Endodermal cell (in vitro differentiated cells): ENCODE measurements at regions not wholly inside any gene's neighbourhood (a gene's known extent, or its start where the extent isn't known, plus 50 kb on each side); places are given as distances from the start of the nearest gene placed in this dataset.

Experiments used
- DNase-seq: peaks from one replicate; pipeline ENCODE4 v3.0.0-alpha.2; 2017
- H3K27ac ChIP-seq: 2 replicates; pipeline ENCODE4 v1.5.1; 2013; ENCODE audit warnings: mild to moderate bottlenecking, low read depth, low read length, moderate library complexity
- H3K27me3 ChIP-seq: 2 replicates; pipeline ENCODE4 v1.6.1; 2013; ENCODE audit warnings: mild to moderate bottlenecking, low read length, moderate library complexity; ENCODE audit not compliant: insufficient read depth, control insufficient read depth, poor library complexity, severe bottlenecking
- H3K36me3 ChIP-seq: 2 replicates; pipeline ENCODE4 v1.7.0; 2013; ENCODE audit warnings: mild to moderate bottlenecking, low read length, moderate library complexity; ENCODE audit not compliant: control insufficient read depth, insufficient read depth
- H3K4me1 ChIP-seq: one replicate; pipeline ENCODE4 v1.7.0; 2013; ENCODE audit warnings: low read length; ENCODE audit not compliant: control insufficient read depth, insufficient read depth
- H3K4me3 ChIP-seq: 2 replicates; pipeline ENCODE4 v1.5.1; 2013; ENCODE audit warnings: mild to moderate bottlenecking, low read length, moderate library complexity
- H3K9ac ChIP-seq: 2 replicates; pipeline ENCODE4 v1.6.1; 2013; ENCODE audit warnings: mild to moderate bottlenecking, low read length, moderate library complexity; ENCODE audit not compliant: poor library complexity, severe bottlenecking; ENCODE audit errors: extremely low read depth
- H3K9me3 ChIP-seq: 2 replicates; pipeline ENCODE4 v1.6.1; 2013; ENCODE audit warnings: mild to moderate bottlenecking, low read length, moderate library complexity; ENCODE audit not compliant: control insufficient read depth
- H3K27ac Mint-ChIP-seq: 2 replicates; pipeline ENCODE4 v1.8.0; 2020; ENCODE audit warnings: mixed read lengths
- H3K27me3 Mint-ChIP-seq: 2 replicates; pipeline ENCODE4 v1.8.0; 2021; ENCODE audit warnings: mild to moderate bottlenecking, mixed read lengths; ENCODE audit not compliant: insufficient read depth
- H3K36me3 Mint-ChIP-seq: 2 replicates; pipeline ENCODE4 v1.8.0; 2020; ENCODE audit warnings: low read depth, mixed read lengths
- H3K4me1 Mint-ChIP-seq: 2 replicates; pipeline ENCODE4 v1.8.0; 2020; ENCODE audit warnings: mixed read lengths
- H3K4me3 Mint-ChIP-seq: 2 replicates; pipeline ENCODE4 v1.8.0; 2020; ENCODE audit warnings: mild to moderate bottlenecking, moderate library complexity, mixed read lengths
- H3K9me3 Mint-ChIP-seq: 2 replicates; pipeline ENCODE4 v1.8.0; 2020; ENCODE audit warnings: mild to moderate bottlenecking, mixed read lengths
- CTCF ChIP-seq: fragments of 200-600 bp; sonication (generic); conservative IDR thresholded peaks from 2 replicates; pipeline ENCODE4 v1.5.0; 2021; ENCODE audit warnings: antibody characterized with exemption, mild to moderate bottlenecking
- WGBS, 2 experiments: methylation state at CpG; one replicate each; pipeline versions ENCODE4 v1.1.5 to v1.1.7; 2013; ENCODE audit warnings: missing lambda C conversion rate in 2 of 2, mixed read lengths in 1 of 2; ENCODE audit not compliant: insufficient coverage in 1 of 2, insufficient read length in 1 of 2; 5-methylcytosine and 5-hydroxymethylcytosine counted together

- H3K36me3 ChIP-seq = no peaks in the 10 kb centered on the region
- H3K27me3 ChIP-seq = no peaks in the 10 kb centered on the region
- Mint-ChIP-seq H3K9me3 (no peaks in the 10 kb centered on the region), H3K27ac (no peak overlapping the region), H3K27me3 (no peaks in the 10 kb centered on the region), H3K36me3 (no peaks in the 10 kb centered on the region), H3K4me3 (no peak overlapping the region), H3K4me1 (no peaks in the 10 kb centered on the region)
- no peak for DNase-seq
- no peak overlapping the region for H3K9ac ChIP-seq
- H3K27ac ChIP-seq = no peak overlapping the region
- no peaks in the 10 kb centered on the region for H3K4me1 ChIP-seq
- H3K4me3 ChIP-seq = no peak overlapping the region
- 63 to 81% methylated on average over 1 to 2 of the region's 3 CpGs for WGBS, 2 experiments
- no peak for TF ChIP-seq CTCF
- H3K9me3 ChIP-seq = no peaks in the 10 kb centered on the region
Measured at GRCh38 chr17:56096026-56096810, 57.1 kb upstream of the ANKFN1 start.

GRCh38 chr17:56098746-56099145 lies 54.5 kb upstream of the ANKFN1 start:
- Histone ChIP-seq H3K4me1 (no peaks in the 10 kb centered on the region), H3K4me3 (no peak overlapping the region), H3K36me3 (no peaks in the 10 kb centered on the region), H3K27ac (no peak overlapping the region), H3K27me3 (no peaks in the 10 kb centered on the region), H3K9ac (no peak overlapping the region), H3K9me3 (no peaks in the 10 kb centered on the region)
- Mint-ChIP-seq H3K27ac (no peak overlapping the region), H3K36me3 (no peaks in the 10 kb centered on the region), H3K27me3 (no peaks in the 10 kb centered on the region), H3K4me1 (no peaks in the 10 kb centered on the region), H3K9me3 (no peaks in the 10 kb centered on the region), H3K4me3 (no peak overlapping the region)
- no peak for DNase-seq
- TF ChIP-seq CTCF = no peak
- WGBS, 2 experiments = 80 to 81% methylated on average over 1 to 4 of the region's 4 CpGs

GRCh38 chr17:56099649-56100048 lies 53.6 kb upstream of the ANKFN1 start:
- no peak for TF ChIP-seq CTCF
- H3K9ac ChIP-seq = no peak overlapping the region
- no peaks in the 10 kb centered on the region for H3K4me1 ChIP-seq

More at GRCh38 chr17:56099649-56100048, 53.6 kb upstream of the ANKFN1 start:
- WGBS, 2 experiments = 88 to 98% methylated on average over 4 to 5 of the region's 5 CpGs
- DNase-seq = no peak
- Mint-ChIP-seq H3K27ac (no peak overlapping the region), H3K36me3 (no peaks in the 10 kb centered on the region), H3K27me3 (no peaks in the 10 kb centered on the region), H3K9me3 (no peaks in the 10 kb centered on the region), H3K4me1 (no peaks in the 10 kb centered on the region), H3K4me3 (no peak overlapping the region)
- H3K27ac ChIP-seq = no peak overlapping the region
- no peaks in the 10 kb centered on the region for H3K9me3 ChIP-seq
- H3K27me3 ChIP-seq = no peaks in the 10 kb centered on the region
- H3K4me3 ChIP-seq = no peak overlapping the region
- no peaks in the 10 kb centered on the region for H3K36me3 ChIP-seq
